ENCODE measurements at regions not wholly inside any gene's neighbourhood (a gene's known extent, or its start where the extent isn't known, plus 50 kb on each side); places are given as distances from the start of the nearest gene placed in this dataset.

- H3K36me3 Mint-ChIP-seq, result no peaks in the 10 kb centered on the region
- POLR2A ChIA-PET, result no interaction called here
- no peaks in the 10 kb centered on the region for H3K9me3 Mint-ChIP-seq
- no peak for ATAC-seq
- H3K27ac Mint-ChIP-seq, result no peak overlapping the region
- no peak for DNase-seq (ENCODE audit: low spot score)
- TF ChIP-seq JAZF1 (CRISPR knock-in tag; IDR thresholded peaks at IDR 0.05), result no peak
- TF ChIP-seq ATF1 (CRISPR knock-in tag; IDR thresholded peaks at IDR 0.05), result no peak
- TF ChIP-seq RORB (CRISPR knock-in tag; IDR thresholded peaks at IDR 0.05), result no peak
- TF ChIP-seq NFATC4 (CRISPR knock-in tag; IDR thresholded peaks at IDR 0.05), result no peak
- TF ChIP-seq TCF7 (CRISPR knock-in tag; IDR thresholded peaks at IDR 0.05; ENCODE audit: low read depth), result no peak
- no peak for TF ChIP-seq ETV6 (CRISPR knock-in tag; IDR thresholded peaks at IDR 0.05)
- TF ChIP-seq, protein P1, sequence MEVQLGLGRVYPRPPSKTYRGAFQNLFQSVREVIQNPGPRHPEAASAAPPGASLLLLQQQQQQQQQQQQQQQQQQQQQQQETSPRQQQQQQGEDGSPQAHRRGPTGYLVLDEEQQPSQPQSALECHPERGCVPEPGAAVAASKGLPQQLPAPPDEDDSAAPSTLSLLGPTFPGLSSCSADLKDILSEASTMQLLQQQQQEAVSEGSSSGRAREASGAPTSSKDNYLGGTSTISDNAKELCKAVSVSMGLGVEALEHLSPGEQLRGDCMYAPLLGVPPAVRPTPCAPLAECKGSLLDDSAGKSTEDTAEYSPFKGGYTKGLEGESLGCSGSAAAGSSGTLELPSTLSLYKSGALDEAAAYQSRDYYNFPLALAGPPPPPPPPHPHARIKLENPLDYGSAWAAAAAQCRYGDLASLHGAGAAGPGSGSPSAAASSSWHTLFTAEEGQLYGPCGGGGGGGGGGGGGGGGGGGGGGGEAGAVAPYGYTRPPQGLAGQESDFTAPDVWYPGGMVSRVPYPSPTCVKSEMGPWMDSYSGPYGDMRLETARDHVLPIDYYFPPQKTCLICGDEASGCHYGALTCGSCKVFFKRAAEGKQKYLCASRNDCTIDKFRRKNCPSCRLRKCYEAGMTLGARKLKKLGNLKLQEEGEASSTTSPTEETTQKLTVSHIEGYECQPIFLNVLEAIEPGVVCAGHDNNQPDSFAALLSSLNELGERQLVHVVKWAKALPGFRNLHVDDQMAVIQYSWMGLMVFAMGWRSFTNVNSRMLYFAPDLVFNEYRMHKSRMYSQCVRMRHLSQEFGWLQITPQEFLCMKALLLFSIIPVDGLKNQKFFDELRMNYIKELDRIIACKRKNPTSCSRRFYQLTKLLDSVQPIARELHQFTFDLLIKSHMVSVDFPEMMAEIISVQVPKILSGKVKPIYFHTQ (CRISPR knock-in tag; IDR thresholded peaks at IDR 0.05), result no peak
- no peak for TF ChIP-seq ERG (CRISPR knock-in tag; IDR thresholded peaks at IDR 0.05)
- TF ChIP-seq, protein P2, sequence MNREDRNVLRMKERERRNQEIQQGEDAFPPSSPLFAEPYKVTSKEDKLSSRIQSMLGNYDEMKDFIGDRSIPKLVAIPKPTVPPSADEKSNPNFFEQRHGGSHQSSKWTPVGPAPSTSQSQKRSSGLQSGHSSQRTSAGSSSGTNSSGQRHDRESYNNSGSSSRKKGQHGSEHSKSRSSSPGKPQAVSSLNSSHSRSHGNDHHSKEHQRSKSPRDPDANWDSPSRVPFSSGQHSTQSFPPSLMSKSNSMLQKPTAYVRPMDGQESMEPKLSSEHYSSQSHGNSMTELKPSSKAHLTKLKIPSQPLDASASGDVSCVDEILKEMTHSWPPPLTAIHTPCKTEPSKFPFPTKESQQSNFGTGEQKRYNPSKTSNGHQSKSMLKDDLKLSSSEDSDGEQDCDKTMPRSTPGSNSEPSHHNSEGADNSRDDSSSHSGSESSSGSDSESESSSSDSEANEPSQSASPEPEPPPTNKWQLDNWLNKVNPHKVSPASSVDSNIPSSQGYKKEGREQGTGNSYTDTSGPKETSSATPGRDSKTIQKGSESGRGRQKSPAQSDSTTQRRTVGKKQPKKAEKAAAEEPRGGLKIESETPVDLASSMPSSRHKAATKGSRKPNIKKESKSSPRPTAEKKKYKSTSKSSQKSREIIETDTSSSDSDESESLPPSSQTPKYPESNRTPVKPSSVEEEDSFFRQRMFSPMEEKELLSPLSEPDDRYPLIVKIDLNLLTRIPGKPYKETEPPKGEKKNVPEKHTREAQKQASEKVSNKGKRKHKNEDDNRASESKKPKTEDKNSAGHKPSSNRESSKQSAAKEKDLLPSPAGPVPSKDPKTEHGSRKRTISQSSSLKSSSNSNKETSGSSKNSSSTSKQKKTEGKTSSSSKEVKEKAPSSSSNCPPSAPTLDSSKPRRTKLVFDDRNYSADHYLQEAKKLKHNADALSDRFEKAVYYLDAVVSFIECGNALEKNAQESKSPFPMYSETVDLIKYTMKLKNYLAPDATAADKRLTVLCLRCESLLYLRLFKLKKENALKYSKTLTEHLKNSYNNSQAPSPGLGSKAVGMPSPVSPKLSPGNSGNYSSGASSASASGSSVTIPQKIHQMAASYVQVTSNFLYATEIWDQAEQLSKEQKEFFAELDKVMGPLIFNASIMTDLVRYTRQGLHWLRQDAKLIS (CRISPR knock-in tag; IDR thresholded peaks at IDR 0.05; ENCODE audit: borderline replicate concordance), result no peak
- H3K4me3 Mint-ChIP-seq, result no peak overlapping the region
- CTCF ChIA-PET, result no interaction called here
- no peaks in the 10 kb centered on the region for H3K27me3 Mint-ChIP-seq (ENCODE audit: low read depth)
- H3K4me1 Mint-ChIP-seq, result no peaks in the 10 kb centered on the region
Measured at GRCh38 chr12:19764408-19764807, 325.1 kb downstream of the AEBP2 start.

DNA sequence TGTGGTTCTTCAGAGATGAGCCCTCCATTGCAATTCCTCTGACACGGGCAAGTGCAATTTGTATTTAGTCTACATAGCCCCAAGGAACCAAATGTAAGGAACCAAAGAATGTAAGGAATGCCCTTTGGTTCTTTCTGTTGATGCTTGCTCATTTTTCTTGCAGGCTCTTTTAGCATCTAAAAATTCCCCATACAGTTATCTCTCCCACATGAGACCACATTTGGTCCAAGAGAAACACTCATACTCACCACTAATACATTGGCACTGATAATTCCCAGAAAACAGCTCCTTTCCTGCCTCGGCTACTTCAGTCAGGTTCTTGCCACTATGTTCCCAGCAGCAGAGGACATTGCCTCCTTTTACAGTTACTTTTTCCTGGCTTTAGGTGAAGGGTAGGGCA, 332.6 kb downstream of the AEBP2 start:
- H3K4me1 Mint-ChIP-seq, result no peaks in the 10 kb centered on the region
- DNase-seq (ENCODE audit: low spot score) (no peak), ATAC-seq (peak; percentile 63)
- POLR2A ChIA-PET, result no interaction called here
- H3K36me3 Mint-ChIP-seq, result no peaks in the 10 kb centered on the region
- H3K4me3 Mint-ChIP-seq, result no peak overlapping the region
- peaks cover 9% of the 10 kb centered on the region for H3K9me3 Mint-ChIP-seq
- no peak overlapping the region for H3K27ac Mint-ChIP-seq
- no peak for TF ChIP-seq SMAD3 (CRISPR knock-in tag; IDR thresholded peaks at IDR 0.05; ENCODE audit: borderline replicate concordance)
- TF ChIP-seq ZNF263 (CRISPR knock-in tag; IDR thresholded peaks at IDR 0.05; ENCODE audit: low read depth), result no peak
- TF ChIP-seq, protein P2 (CRISPR knock-in tag; IDR thresholded peaks at IDR 0.05; ENCODE audit: borderline replicate concordance), result no peak
- no peak for TF ChIP-seq KAT7 (CRISPR knock-in tag; IDR thresholded peaks at IDR 0.05; ENCODE audit: borderline replicate concordance)
- TF ChIP-seq SOX15 (CRISPR knock-in tag; IDR thresholded peaks at IDR 0.05), result no peak
- TF ChIP-seq ATF1 (CRISPR knock-in tag; IDR thresholded peaks at IDR 0.05), result no peak
- TF ChIP-seq, protein P3, sequence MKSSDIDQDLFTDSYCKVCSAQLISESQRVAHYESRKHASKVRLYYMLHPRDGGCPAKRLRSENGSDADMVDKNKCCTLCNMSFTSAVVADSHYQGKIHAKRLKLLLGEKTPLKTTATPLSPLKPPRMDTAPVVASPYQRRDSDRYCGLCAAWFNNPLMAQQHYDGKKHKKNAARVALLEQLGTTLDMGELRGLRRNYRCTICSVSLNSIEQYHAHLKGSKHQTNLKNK (CRISPR knock-in tag; IDR thresholded peaks at IDR 0.05), result no peak
- CTCF ChIA-PET, result interaction anchor here (1.8 kb wide), 1 partner anchor 14 kb away, joined by 4 read pairs; no protein-coding TSS in a partner anchor
- H3K27me3 Mint-ChIP-seq (ENCODE audit: low read depth), result no peaks in the 10 kb centered on the region
